ENCODE measurements at regions not wholly inside any gene's neighbourhood (a gene's known extent, or its start where the extent isn't known, plus 50 kb on each side); places are given as distances from the start of the nearest gene placed in this dataset.

DNA sequence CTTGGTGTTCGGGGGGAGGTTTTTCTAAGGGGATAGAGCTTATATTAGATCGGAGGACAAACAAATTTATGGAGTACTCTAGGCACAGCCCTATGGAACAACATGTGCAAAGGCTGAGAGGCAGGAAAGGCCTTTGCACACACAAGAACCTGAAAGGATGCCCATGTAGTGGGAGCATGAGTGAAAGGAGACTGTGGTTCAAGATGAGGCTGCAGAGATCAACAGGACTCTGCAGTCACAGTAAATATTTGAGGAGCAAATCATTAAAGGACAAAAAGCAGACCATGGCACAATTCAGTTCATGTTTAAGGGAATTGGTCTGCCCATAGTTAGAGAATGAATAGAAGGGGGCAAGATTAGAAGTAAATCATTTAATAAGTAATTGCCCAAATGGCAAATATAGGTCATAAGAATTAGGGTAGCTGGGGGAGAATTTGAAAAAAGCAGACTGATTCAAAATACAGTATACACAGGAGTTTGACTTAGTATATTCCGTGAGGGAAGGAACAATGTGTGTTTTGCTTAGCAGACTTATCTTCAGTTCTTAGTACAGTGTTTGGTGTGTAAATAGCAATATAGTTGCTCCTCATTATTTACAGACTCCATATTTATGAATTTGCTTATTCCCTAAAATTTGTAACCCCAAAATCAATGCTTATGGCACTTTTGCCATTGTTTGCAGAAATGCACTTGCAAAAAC, 268.1 kb downstream of the SEC16B start:
- intact Hi-C loops (cut with DNase I; ENCODE audit: low total_unique reads): no loop called here
- H3K9me3 ChIP-seq: no peaks in the 10 kb centered on the region
- H3K36me3 ChIP-seq: no peaks in the 10 kb centered on the region
- H3K27me3 ChIP-seq: no peaks in the 10 kb centered on the region
- DNase-seq: no peak
- TF ChIP-seq POLR2A (IDR thresholded peaks at IDR 0.05) (no peak), CTCF (IDR thresholded peaks at IDR 0.05) (no peak)
- no peaks in the 10 kb centered on the region for H3K4me1 ChIP-seq
- no peak overlapping the region for H3K27ac ChIP-seq
- no peak overlapping the region for H3K4me3 ChIP-seq

- TF ChIP-seq CTCF (IDR thresholded peaks at IDR 0.05): no peak
- no peak for TF ChIP-seq POLR2A (IDR thresholded peaks at IDR 0.05)
- no peak overlapping the region for H3K27ac ChIP-seq
- DNase-seq: no peak
- intact Hi-C loops (cut with DNase I; ENCODE audit: low total_unique reads): no loop called here
- no peaks in the 10 kb centered on the region for H3K27me3 ChIP-seq
- no peaks in the 10 kb centered on the region for H3K4me1 ChIP-seq
- H3K4me3 ChIP-seq: no peak overlapping the region
- no peaks in the 10 kb centered on the region for H3K36me3 ChIP-seq
- H3K9me3 ChIP-seq: no peaks in the 10 kb centered on the region
Measured at GRCh38 chr1:177700856-177701255, 269.0 kb downstream of the SEC16B start.

DNA sequence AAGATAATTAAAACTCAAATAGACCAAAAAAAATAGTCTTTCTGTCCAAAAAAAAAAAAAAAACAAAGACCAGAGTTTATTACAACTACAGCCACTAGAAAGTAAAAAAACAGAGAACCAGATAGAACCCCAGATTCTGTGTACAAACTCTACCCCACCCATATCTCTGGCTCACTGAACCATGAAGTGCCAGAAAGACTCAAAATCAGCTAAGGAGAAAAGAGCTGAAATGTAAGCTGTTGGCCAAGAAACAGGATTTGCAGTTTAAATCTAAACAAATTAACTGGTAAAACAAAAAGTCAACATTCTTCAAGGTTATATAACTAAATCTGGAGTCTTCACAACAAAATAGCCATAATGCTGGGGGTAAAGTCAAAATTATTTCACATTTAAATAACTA, 278.9 kb downstream of the SEC16B start:
- no peaks in the 10 kb centered on the region for H3K4me1 ChIP-seq
- DNase-seq: no peak
- no peak overlapping the region for H3K4me3 ChIP-seq
- H3K27me3 ChIP-seq: no peaks in the 10 kb centered on the region
- TF ChIP-seq CTCF (IDR thresholded peaks at IDR 0.05): no peak
- no peak for TF ChIP-seq POLR2A (IDR thresholded peaks at IDR 0.05)
- intact Hi-C loops (cut with DNase I; ENCODE audit: low total_unique reads): no loop called here
- no peaks in the 10 kb centered on the region for H3K9me3 ChIP-seq
- no peak overlapping the region for H3K27ac ChIP-seq
- H3K36me3 ChIP-seq: no peaks in the 10 kb centered on the region

DNA sequence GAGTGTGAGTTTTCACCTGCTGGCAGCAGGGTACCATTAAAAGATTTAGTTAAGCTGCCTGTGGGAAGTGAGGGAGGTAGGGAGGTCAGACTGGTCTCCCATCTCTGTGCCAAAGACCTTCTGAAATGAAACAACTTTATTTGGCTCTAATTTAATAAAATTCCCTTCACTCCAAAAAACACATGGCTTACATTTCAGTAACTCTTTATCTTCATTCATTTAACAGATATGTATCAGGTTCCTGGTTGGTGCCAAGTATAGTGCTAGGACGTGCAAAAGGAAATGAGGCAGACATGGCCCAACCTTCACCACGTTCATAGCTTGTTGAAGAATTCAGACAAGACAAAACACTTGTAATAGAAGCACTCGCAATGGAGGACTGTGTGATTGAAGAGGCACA, 282.3 kb downstream of the SEC16B start:
- Histone ChIP-seq H3K4me1 (no peaks in the 10 kb centered on the region), H3K27ac (no peak overlapping the region), H3K27me3 (no peaks in the 10 kb centered on the region), H3K36me3 (no peaks in the 10 kb centered on the region), H3K4me3 (no peak overlapping the region), H3K9me3 (no peaks in the 10 kb centered on the region)
- TF ChIP-seq POLR2A (IDR thresholded peaks at IDR 0.05) (no peak), CTCF (IDR thresholded peaks at IDR 0.05) (no peak)
- no peak for DNase-seq
- intact Hi-C loops (cut with DNase I; ENCODE audit: low total_unique reads): no loop called here

DNA sequence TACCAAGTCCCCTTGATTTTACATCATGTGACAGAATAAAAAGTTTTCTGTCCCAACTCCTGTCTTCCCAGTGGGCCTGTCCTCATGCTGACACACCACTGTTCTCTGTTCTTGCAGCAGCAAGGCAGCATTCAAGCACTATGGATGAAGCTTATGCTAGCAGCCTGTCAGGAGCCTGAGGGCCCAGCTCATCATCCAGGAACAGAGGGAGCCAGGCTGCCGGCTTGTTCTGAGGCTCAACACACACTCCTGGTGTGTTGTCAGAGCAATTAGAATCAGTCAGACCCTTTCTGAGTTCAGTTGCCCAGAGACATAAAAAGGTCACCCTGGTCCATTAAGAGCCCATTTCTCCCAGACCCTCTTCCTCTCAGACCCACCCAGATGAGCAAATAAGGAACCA, 282.9 kb downstream of the SEC16B start:
- H3K36me3 ChIP-seq: no peaks in the 10 kb centered on the region
- no peaks in the 10 kb centered on the region for H3K9me3 ChIP-seq
- DNase-seq: no peak
- intact Hi-C loops (cut with DNase I; ENCODE audit: low total_unique reads): no loop called here
- H3K27ac ChIP-seq: no peak overlapping the region
- no peaks in the 10 kb centered on the region for H3K4me1 ChIP-seq
- no peaks in the 10 kb centered on the region for H3K27me3 ChIP-seq
- H3K4me3 ChIP-seq: no peak overlapping the region
- TF ChIP-seq CTCF (IDR thresholded peaks at IDR 0.05) (no peak), POLR2A (IDR thresholded peaks at IDR 0.05) (no peak)

All from uterus (tissue), 3 donors.